Stimulated activated CD4-positive, alpha-beta T cell treated with anti-CD3 and anti-CD28 coated beads, Interleukin-1b, Interleukin-23, amount 100 ng/mL, for 4 hours (primary cell): ENCODE measurements at regions not wholly inside any gene's neighbourhood (a gene's known extent, or its start where the extent isn't known, plus 50 kb on each side); places are given as distances from the start of the nearest gene placed in this dataset.

Experiments
- DNase-seq, 2 donors: peaks; one replicate each; pipeline ENCODE4 v3.0.0-alpha.2; 2020; ENCODE audit warnings: low read depth in 2 of 2

GRCh38 chr16:48831076-48831722, 221.2 kb upstream of the N4BP1 start:
- no peak for DNase-seq

GRCh38 chr16:48829336-48830310, 219.6 kb upstream of the N4BP1 start:
- no peak for DNase-seq

GRCh38 chr16:48824271-48824670, 214.3 kb upstream of the N4BP1 start:
- DNase-seq: no peak

GRCh38 chr16:48822431-48822830, 212.5 kb upstream of the N4BP1 start:
- no peak for DNase-seq

GRCh38 chr16:48820379-48820778, 210.4 kb upstream of the N4BP1 start:
- no peak for DNase-seq

- DNase-seq: no peak
Measured at GRCh38 chr16:48818257-48818656, 208.3 kb upstream of the N4BP1 start.

GRCh38 chr16:48817032-48817431, 207.1 kb upstream of the N4BP1 start:
- no peak for DNase-seq

- no peak for DNase-seq
Measured at GRCh38 chr16:48816393-48816792, 206.4 kb upstream of the N4BP1 start.

- no peak for DNase-seq
Measured at GRCh38 chr16:48814994-48815393, 205.0 kb upstream of the N4BP1 start.

GRCh38 chr16:48813485-48813884, 203.5 kb upstream of the N4BP1 start:
- DNase-seq: no peak

- DNase-seq: no peak
Measured at GRCh38 chr16:48812856-48813255, 202.9 kb upstream of the N4BP1 start.

GRCh38 chr16:48811478-48811877, 201.5 kb upstream of the N4BP1 start:
- no peak for DNase-seq

- DNase-seq: no peak
Measured at GRCh38 chr16:48810803-48811453, 200.9 kb upstream of the N4BP1 start.

GRCh38 chr16:48810436-48810802, 200.4 kb upstream of the N4BP1 start:
- DNase-seq: no peak

- DNase-seq: no peak
Measured at GRCh38 chr16:48790151-48790550, 180.2 kb upstream of the N4BP1 start.

- no peak for DNase-seq
Measured at GRCh38 chr16:48788475-48788874, 178.5 kb upstream of the N4BP1 start.

- DNase-seq: no peak
Measured at GRCh38 chr16:48745541-48745940, 135.6 kb upstream of the N4BP1 start.

GRCh38 chr16:48740964-48741363, 131.0 kb upstream of the N4BP1 start:
- DNase-seq: no peak

GRCh38 chr16:48734220-48734619, 124.2 kb upstream of the N4BP1 start:
- no peak for DNase-seq

- DNase-seq: no peak
Measured at GRCh38 chr16:48704710-48705109, 94.7 kb upstream of the N4BP1 start.

- DNase-seq: peak in 1 of 2 donors; percentile 6
Measured at GRCh38 chr16:48687421-48688038, 77.5 kb upstream of the N4BP1 start.

GRCh38 chr16:48684148-48684547, 74.2 kb upstream of the N4BP1 start:
- no peak for DNase-seq
